NCI-H2196 (cell line): ENCODE measurements at regions not wholly inside any gene's neighbourhood (a gene's known extent, or its start where the extent isn't known, plus 50 kb on each side); places are given as distances from the start of the nearest gene placed in this dataset.

ENCODE experiments used
- DNase-seq: peaks from one replicate; lab custom pipeline; 2025; ENCODE audit not compliant: unreplicated experiment; lab: John Stamatoyannopoulos, UW

DNA sequence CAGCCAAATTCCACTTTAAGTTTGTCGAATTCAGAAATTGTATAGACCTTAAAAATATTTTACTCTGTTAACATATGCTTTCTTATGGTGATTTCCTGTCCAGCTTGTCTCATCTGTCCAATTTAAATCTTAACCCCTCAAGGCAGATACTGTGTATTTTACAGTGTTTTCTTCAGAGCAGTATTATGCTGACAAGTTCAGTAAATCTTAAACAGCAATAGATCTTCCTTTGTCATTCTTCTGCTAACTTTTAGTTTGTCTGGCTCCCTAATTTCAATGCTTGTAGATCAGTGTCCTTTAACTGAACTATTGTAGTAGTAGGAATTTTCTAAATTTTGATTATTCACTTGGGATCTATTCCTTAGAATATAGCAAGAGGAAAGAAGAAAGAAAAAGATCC lies 52.8 kb upstream of the MEIS1 start:
- DNase-seq: no peak

DNA sequence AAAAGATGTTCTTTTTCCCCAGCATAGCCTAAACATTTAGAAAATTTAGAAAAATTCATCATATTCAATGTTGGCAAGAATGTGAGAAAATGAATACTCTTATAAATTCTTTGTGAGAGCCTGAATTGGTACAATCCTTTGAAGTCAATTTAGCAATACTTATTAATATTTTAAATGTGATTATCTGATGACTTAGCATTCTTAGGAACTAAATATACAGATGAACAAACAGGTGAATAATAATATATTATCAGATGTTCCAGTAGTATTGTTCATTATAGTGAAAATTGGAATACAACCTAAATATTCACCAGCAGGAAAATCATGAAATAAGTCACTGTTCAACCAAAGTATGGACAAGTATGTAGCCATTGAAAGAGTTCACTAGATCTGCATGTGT lies 55.5 kb upstream of the MEIS1 start:
- no peak for DNase-seq

DNA sequence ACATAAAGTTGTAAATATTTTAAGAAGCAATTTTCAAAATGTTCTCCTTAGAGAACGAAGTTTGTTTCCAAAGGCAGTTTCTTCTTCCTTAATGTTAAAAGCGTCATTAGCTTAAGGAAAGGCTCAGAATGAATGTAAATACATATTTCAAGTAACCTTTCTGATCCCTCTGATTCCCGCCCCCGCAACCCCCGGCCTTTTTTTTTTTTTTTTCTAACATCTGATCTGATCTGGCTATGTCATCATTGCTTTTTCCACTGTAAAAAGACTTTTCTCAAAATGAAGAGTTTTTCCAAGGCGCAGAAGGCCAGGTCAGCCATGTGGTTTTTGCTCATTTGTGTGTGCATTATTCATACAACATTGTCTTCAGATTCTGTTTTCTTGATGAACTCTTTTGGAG lies 57.1 kb upstream of the MEIS1 start:
- no peak for DNase-seq

DNA sequence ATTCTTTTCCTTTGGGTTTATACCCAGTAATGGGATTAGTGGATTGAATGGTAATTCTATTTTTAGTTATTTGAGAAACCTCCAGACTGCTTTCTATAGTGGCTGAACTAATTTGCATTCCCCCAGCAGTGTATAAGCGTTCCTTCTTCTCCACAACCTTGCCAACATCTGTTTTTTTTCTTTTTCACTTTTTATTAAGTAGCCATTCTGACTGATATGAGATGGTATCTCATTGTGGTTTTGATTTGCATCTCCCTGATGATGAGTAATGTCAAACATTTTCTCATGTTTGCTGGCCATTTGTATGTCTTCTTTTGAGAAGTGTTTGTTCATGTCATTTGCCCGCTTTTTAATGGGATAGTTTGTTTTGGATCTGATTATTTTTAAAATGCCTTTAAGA lies 64.1 kb upstream of the MEIS1 start:
- no peak for DNase-seq

DNA sequence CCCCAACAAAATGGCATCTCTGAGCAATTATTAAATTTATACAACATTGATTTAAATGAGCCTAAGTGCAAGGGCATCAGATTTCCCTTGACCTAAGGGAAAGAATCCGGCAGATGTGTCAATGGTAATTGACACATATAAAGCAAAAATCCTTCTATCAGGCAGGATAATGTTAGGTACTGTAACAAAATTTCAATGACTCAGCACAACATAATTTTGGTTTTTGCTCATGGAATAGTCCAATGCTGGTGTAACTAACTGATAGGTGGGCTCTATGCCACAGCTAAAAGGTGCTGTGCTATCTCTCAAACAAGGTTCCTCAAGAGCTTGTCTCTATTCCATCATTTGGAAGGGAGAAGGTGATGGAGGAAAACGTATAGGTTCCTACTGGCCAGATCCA lies 68.3 kb upstream of the MEIS1 start:
- DNase-seq: no peak

DNA sequence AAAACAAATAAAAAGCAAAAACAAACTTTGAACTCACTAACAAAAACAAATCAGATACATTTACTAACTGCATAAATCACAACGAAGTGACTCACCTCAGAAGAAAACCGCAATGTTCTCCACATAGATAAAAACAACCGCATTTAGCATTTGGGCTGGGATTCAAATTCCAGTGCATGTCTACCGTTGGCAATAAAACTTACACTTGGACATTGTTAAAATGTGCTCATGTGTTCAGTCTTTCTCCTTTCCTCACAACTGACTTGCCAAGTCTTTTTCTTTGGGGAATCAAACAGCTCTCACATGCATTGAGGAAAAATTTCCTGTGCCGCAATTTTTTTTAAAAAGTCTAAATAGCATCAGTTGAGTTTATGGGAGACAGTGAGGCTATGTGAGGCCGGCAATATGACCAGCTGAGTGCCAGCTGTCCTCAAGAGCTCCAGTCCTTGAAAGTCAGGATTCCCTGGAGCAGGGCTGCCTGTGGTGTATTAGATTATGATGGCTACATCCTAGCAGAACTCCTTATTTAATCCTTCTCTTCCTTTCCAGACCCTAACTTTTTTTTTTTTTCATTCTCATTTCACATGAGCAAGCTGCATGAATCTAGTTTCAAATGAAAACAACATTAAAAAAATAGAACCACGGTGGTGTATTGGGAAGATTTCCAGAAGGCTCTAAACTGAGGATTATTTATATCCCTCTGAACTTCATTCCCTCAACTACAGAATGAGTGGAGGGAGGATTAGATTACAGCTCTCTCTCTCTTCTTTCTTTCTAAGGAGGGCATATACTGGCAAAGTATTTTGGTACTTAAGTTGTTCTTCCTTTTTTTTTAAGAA lies 70.2 kb upstream of the MEIS1 start:
- DNase-seq: no peak

DNA sequence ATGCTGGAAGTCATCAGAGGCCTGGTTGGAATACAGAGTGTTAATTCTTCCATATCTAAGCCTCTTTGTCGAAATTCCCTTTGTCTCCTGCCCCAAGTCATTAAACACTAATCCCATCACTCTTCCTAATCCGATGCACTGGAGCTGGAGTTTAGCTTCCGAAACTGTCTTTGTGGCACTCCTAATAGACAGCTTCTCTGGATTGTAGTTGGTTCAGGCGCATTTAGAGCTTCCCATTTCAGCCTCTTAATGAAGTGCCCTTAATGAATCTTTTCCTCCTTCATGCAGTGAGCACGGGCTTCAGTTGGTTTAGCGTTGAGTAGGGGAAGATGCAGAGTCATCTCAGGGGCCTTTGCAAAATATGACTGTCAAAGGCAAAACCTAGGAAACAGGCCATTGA lies 72.2 kb upstream of the MEIS1 start:
- DNase-seq: no peak

DNA sequence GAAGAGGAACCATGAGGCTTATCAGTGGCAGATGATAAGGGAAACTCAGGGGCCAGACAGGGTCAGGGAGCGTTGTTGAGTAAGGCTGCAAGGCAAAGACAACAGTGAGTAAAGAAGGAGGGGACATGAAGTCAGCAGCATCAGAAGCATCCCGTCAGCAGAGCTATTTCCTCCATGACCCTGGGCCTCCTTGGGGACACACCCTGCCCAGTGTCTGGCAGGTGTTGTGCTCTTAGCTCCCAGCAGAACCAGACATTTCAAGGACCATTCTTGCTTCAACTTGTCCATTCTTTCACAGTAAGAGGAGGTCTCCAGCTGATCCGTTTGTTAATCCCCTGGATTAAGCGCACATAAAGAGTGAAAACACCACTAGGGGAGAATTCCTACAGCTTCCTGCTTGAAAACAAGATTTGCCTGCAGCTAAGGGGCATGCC lies 88.7 kb upstream of the MEIS1 start:
- no peak for DNase-seq

DNA sequence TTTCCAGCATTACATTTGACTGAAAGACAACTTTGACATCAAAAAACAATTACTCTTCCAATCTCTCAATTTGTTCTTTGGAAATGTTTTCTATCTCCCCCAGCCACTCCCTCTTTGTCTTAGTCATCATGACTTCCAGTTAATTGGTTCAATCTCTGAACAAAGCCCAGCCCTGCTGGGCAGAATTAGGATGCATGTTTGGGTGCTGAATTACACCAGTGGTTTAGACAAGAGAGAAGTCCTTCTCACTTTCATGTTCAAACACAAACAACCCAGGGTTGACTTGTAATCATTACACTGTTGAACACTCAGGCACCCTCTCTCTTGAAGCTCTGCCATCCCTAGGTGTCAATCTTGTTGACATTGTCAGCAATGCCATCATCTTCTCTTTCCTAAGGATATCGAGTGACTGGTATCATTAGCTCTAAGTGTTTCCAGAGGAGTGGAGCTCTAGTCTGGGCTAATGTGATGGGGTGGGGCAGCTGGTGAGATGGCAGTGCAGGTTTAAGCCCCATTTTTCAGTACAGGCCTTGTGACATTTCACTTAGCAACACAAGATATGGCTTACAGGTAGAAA lies 90.8 kb upstream of the MEIS1 start:
- no peak for DNase-seq

DNA sequence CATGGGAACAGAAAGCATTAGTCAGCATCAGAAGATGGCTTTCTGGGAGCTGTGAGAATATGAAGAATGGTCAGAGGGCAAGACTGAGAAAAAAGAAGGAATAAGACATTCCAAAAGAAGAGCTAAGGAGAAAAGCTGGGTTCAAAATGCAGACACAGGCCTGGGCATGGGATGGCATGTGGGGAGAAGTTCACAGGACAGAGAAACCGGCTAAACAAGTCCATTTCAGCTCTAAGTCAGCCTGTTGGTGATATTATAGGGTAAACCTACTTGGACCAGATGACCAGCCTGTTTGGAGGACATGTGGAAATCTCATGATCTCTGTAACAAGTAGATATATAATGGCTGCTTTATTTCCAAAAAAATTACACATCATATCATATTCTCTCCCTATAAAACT lies 91.7 kb upstream of the MEIS1 start:
- no peak for DNase-seq

DNA sequence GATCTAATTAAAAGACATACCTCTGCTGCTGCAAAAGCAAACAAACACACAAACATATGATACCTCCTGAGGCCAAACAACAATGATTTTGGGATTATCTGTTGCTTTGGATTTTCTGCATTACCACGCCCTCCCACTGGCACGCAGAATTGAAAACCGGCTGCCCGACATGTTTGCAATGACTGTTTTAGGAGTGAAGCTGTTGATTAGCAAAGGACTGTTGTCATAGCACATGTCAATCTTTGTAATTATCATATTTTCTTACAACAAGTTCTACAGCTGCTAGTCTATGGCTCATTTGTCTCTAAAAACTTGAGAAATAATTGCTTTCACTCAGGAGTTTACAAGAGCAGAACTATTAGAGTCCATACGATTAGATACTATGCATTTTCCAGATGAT lies 94.4 kb upstream of the MEIS1 start:
- no peak for DNase-seq

DNA sequence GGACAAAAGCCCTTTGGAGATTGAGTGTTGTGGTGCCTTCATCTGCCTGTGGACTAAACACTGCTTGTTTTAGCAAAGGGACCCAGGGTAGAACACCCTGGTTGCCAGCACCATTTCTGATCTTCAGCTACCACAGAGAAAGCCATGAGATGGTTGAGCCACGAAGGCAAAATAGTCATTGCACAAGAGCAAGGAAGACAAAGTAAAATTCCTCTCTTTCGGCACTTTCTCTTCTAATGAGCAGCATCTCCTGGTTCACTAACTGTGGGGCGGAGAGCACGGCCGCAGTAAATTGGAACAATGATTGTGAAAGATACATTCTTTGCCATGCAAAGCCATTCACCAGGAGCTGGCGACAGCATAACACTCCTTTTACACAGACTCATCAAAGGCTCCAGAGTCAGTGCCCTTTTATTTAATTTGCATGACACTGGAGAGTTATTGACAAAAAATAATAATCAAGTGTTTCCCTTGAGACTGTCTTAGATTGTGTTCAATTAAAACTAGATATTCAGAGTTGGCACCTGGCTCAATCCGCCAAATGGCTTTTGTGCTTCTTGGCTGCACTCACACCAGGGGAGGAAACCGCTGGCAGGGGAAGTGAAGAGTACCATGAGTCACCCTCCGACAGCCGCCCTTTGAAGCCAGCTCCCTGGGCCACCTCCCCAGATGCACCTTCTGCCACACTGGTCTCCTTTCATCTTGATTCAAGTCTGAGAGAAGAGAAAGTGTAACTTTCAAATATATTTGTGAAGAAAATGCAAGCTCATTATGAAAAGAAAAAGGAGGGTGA lies 100.5 kb upstream of the MEIS1 start:
- DNase-seq: peak; percentile 36

DNA sequence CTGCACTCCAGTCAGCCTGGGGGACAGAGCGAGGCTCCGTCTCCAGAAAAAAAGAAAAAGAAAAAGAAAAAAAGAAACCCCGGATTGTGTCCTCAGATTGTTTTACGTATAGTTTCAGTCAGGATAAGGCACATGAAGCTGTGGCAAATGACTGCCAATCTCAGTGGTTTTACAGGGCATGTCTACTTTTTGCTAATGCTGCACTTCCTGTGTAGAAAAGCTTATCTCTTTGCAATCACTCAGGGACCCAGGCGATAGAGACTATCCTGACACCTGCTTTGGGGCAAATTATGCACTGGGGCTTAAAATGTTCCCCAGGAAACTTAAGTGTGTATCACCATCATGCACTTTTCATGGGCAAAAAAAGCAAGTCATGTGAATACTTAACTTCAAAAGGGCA lies 103.7 kb upstream of the MEIS1 start:
- DNase-seq: no peak

DNA sequence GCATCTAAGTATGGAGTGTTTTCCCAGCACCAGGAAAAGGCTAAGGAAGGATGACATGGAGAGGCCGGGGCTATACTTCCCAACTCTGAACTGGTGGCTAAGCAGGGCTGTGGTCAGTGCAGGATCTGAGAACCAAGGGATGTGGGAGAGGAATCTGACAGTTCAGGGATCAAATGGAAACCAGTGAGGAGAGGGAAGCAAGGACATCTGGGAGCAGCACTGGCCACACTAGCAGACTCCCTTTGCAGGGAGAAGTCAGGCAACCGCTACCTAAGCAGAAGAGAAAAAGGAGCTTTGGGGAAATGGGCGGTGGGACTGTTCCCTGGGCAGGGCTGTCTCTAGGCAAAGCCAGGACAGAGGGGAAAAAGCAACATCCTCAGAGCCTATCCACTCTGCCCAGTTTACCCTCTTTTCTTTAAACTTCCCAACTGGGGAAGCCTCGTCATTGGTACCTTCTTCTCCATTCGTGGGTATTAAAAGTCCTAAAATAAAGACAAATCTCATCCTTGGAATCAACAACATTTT lies 105.8 kb upstream of the MEIS1 start:
- no peak for DNase-seq

DNA sequence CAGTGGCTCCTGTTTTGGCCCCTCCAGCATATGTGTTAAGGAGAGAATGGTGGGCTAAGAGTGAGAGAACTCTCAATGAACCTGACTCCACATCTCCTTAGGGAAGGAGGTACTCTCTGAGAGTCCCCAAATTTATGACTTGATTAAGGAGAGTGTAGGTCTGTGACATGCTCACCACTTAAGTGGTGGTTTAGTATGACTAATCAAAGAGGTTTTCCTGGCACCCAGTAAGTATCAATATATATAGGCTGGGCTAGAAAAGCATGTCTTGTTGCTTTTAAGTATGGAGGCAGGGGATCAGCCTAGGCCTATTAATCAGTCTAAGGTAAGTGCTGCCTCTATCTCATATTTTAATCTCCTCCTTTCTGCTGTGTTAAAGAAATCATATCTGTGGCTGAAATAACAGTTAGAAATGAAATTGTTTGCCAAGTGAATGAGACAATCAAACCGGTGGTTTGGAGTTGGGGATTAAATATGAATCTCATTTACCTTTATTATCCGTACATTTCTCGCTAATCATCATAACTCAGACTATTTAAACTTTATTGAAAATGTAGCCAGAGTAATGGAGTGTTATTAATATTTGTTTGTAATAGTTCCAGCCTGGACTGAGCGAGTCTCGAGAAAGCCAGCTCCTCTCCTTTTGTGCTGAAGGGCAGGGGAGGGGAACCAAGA lies 107.7 kb upstream of the MEIS1 start:
- DNase-seq: no peak

DNA sequence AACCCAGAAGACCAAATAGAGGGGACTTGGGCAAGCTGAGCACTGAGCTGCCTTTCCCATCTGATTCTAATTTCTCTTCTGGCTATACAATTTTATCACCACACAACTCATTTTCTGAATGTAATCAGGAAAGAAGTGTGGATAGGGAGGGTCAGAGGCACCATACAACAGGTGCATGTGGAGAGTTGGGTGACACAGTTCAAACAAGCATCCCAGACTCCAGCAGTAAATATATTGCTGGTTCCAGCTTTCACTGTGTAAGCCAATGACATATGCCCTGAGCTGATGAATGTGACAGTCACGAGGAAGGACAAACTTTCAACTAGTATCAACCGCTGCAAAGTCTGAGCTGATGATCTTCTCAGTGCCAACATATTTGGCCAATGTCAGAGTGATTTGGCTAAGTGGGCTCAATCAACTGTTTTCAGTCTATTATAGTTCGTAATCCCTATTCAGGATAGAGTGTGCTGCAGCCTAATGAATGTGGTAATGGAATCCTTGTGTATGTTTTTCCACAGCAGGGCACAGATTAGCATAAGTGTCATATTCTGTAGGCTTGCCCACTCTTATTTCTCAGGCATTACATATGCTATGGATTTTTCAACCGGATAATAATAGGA lies 109.9 kb upstream of the MEIS1 start:
- no peak for DNase-seq

DNA sequence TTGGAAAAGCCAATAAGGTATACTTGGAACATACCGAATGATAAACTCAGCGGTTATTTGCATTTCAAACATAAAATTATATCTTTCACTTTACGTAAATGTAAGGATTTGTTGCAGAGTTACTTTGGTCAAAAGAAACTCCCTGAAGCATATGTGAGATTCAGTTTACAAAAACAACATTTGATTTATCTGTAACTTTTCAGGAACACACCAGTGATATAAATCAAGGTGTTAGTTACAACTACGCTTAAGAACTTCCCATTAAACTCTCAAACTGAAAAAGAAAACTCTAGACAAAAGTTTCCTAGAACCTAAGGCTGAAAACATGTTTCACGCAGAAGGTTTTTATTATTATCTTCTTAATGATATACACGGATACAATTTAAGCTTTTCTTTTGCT lies 110.6 kb upstream of the MEIS1 start:
- no peak for DNase-seq

DNA sequence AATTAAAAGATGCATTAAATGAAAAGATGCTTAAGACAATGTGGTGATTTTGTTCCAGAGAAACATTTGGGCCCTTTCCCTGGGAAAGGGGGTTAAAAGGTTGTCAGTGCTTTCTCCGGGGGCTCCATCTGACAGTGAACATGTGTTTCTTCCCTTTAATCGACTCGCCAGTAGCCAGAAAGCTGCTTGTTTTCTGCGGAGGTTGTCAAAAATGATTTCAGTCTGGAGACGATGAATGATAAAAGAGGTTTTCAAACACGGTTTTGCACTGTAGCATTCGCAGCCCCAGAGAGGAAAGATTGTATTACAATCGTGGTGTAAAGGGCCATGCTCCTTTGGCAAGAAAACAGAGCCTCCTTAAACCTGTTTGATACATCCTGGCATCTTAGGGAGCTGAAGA lies 111.5 kb upstream of the MEIS1 start:
- no peak for DNase-seq

DNA sequence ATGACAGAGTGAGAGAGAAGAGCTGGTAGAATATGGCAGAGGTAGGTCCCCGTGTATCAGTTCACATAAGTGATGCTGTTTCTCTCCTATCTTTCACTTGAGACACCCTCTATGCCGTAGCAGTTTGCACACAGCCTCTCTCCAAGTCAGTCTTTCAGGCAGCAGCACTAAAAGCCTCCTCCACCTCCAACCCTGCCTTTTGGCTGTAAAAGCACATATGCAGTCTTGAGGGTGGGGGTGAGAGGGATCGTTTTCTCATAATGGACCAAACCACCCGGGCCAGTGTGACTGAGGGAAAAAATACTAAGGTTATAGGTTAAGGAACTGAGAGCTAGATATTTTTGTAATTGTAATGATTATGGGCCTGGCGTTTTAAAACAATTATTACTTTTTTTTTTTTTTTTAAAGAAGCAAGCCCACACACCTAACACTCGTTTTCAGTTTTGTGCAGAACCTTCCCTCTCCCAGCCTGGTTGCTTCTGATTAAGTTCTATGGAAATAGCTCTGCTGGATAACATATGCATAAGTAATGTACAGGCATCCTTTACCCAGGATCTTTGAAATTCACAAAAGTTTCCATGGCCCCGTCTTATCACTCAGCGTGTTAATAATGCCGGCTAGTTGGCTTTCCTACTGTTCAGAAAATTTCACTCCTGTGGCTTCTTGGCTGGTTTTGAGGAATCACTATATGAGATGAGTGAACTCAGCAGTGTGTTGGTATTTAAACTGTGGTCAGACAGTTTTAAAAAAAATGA lies 112.2 kb upstream of the MEIS1 start:
- no peak for DNase-seq

DNA sequence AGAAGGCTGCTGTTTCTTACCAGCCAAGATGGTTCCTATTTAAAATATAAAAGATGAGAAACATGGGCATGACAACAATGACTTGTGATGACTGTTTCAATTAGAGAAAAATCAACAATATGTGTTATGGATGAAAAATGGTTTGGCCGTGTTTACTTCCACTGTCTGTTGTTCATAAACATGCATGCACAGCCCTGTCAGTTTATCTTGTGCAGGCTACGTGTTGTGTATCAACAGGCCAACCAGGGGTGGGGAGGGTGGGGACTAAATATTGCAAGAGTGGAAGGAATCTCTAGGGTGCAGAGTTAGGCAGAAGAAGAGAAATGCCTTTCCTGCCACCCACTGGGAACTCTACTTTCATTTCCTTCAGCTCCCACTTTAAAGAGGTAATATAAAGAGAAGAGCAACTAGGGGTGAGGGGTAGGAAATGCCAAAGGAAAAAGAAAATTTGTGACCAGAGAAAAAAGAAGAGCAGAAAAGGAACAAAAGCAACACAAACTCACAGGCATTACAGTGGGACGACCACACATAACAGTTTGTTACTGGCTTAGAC lies 116.8 kb upstream of the MEIS1 start:
- no peak for DNase-seq
